C4-2B (cell line): ENCODE measurements at regions not wholly inside any gene's neighbourhood (a gene's known extent, or its start where the extent isn't known, plus 50 kb on each side); places are given as distances from the start of the nearest gene placed in this dataset.
A peak's percentile ranks its signal among the peaks of the same experiment; 100 is the strongest.

Experiments used
- H3K27ac ChIP-seq: fragments of 450-650 bp; 2 replicates; pipeline ENCODE4 v1.5.1; 2017
- ZFX ChIP-seq: fragments of 450-650 bp; IDR thresholded peaks from 2 replicates; pipeline ENCODE4 v1.6.1; 2017
- TF ChIP-seq, protein P1 (sequence below): fragments of 450-650 bp; conservative IDR thresholded peaks from 2 replicates; pipeline ENCODE4 v1.5.1; 2017; ENCODE audit warnings: mild to moderate bottlenecking

DNA sequence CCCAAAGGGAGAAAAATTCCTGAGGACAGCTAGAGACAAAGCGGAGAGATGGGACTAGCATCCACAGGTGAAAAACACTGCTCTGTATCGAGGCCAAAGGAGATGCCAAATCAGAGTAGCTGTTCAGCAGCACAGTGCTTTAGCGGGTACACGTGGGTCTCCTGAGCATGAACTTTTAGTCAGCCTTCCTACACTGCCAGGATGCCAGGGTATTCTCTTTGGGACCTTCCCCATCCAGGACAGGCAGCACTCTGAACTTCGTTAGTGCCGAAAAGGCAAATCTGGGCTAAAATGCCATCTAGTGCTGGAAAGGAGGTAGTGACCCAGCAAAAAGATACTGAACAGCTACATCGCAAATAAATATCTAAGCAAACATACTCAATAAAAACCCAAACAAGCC lies 64.9 kb downstream of the C6orf58 start:
- TF ChIP-seq ZFX, result no peak
- TF ChIP-seq, protein P1, sequence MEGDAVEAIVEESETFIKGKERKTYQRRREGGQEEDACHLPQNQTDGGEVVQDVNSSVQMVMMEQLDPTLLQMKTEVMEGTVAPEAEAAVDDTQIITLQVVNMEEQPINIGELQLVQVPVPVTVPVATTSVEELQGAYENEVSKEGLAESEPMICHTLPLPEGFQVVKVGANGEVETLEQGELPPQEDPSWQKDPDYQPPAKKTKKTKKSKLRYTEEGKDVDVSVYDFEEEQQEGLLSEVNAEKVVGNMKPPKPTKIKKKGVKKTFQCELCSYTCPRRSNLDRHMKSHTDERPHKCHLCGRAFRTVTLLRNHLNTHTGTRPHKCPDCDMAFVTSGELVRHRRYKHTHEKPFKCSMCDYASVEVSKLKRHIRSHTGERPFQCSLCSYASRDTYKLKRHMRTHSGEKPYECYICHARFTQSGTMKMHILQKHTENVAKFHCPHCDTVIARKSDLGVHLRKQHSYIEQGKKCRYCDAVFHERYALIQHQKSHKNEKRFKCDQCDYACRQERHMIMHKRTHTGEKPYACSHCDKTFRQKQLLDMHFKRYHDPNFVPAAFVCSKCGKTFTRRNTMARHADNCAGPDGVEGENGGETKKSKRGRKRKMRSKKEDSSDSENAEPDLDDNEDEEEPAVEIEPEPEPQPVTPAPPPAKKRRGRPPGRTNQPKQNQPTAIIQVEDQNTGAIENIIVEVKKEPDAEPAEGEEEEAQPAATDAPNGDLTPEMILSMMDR, result peak; percentile 76
- no peak overlapping the region for H3K27ac ChIP-seq
